Peyer's patch (tissue), 4 donors: ENCODE measurements at regions not wholly inside any gene's neighbourhood (a gene's known extent, or its start where the extent isn't known, plus 50 kb on each side); places are given as distances from the start of the nearest gene placed in this dataset.

ENCODE experiments used
- POLR2A ChIP-seq, 2 donors: fragments of 450-650 bp; IDR thresholded peaks; one replicate each; pipeline ENCODE4 v1.5.1; 2017; ENCODE audit warnings: antibody characterized with exemption in 2 of 2, mild to moderate bottlenecking in 2 of 2, moderate library complexity in 2 of 2
- TF ChIP-seq, protein P1 (sequence below), 6 experiments: fragments of 450-650 bp in 4 of 6; fragments of 200-600 bp in 2 of 6; sonication (generic) in 1 of 6; IDR thresholded peaks; one replicate each; pipeline ENCODE4 v1.5.1; 2017 to 2019; ENCODE audit warnings: antibody characterized with exemption in 6 of 6, mild to moderate bottlenecking in 3 of 6, moderate library complexity in 1 of 6

DNA sequence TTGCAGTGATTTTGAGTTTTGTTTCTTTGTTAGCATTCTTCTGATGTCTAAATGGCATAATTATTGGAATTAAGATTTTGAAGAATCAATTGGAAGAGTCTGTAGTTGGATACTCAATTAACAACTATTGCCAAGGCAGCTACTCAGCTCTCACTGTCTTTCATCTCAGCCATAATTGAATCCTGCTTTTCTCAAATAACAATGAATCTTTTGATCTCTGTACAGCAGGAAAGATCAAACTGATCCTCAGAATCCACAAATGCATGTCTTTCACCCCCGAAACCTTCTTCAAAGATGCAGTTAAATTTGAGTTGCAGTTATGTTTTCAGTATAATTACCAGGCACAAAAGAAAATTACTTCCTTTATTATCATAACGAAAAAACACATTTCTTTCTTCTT lies 86.2 kb downstream of the MAD2L1 start:
- TF ChIP-seq, protein P1, sequence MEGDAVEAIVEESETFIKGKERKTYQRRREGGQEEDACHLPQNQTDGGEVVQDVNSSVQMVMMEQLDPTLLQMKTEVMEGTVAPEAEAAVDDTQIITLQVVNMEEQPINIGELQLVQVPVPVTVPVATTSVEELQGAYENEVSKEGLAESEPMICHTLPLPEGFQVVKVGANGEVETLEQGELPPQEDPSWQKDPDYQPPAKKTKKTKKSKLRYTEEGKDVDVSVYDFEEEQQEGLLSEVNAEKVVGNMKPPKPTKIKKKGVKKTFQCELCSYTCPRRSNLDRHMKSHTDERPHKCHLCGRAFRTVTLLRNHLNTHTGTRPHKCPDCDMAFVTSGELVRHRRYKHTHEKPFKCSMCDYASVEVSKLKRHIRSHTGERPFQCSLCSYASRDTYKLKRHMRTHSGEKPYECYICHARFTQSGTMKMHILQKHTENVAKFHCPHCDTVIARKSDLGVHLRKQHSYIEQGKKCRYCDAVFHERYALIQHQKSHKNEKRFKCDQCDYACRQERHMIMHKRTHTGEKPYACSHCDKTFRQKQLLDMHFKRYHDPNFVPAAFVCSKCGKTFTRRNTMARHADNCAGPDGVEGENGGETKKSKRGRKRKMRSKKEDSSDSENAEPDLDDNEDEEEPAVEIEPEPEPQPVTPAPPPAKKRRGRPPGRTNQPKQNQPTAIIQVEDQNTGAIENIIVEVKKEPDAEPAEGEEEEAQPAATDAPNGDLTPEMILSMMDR (IDR thresholded peaks at IDR 0.05), result no peak
- no peak for TF ChIP-seq POLR2A (IDR thresholded peaks at IDR 0.05)
